ENCODE measurements at regions not wholly inside any gene's neighbourhood (a gene's known extent, or its start where the extent isn't known, plus 50 kb on each side); places are given as distances from the start of the nearest gene placed in this dataset.

DNA sequence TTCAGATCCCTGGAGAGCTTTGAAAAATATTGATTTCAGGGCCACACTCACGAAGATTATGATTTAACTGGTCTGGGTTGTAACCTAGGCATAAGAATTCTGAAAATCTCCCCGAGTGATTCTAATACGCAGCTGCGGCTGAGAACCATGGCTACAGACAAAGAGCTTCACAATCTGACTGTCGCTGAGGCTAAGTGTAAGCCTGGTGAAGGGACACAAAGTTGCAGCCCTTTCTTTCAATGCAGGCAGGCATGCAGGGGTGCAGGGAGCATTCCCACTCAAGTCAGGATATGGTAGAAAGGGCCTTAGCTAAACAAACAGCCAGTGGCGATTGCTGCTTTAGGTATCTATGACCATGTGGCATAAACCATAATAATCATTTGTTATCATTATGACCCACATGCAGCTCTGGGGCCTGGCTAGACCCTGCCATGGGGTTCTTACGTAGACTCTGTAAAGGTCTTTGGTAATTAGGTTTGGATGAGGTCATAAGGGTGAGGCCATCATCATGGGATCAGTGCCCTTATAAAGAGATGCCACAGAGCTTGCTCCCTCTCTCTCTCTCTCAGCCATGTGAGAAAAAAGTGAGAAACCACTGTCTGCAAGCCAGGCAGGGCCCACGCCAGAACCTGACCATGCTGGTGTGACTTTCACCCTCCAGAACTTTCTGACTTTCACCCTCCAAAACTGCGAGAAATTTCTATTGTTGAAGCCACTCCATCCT is 88.4 kb upstream of the LANCL2 start:
- Mint-ChIP-seq H3K27me3 (peaks cover 3% of the 10 kb centered on the region), H3K4me1 (no peaks in the 10 kb centered on the region), H3K36me3 (ENCODE audit: low read depth) (no peaks in the 10 kb centered on the region), H3K4me3 (no peak overlapping the region), H3K9me3 (no peaks in the 10 kb centered on the region), H3K27ac (no peak overlapping the region)
- POLR2A ChIA-PET = no interaction called here
- CTCF ChIA-PET = interaction anchor here (0.6 to 1.8 kb wide), 4 partner anchors 20 to 798 kb away, joined by 3 to 7 read pairs (median 4); no protein-coding TSS in a partner anchor
- ATAC-seq (ENCODE audit: low read depth) (no peak), DNase-seq (no peak)
- TF ChIP-seq, protein P1, sequence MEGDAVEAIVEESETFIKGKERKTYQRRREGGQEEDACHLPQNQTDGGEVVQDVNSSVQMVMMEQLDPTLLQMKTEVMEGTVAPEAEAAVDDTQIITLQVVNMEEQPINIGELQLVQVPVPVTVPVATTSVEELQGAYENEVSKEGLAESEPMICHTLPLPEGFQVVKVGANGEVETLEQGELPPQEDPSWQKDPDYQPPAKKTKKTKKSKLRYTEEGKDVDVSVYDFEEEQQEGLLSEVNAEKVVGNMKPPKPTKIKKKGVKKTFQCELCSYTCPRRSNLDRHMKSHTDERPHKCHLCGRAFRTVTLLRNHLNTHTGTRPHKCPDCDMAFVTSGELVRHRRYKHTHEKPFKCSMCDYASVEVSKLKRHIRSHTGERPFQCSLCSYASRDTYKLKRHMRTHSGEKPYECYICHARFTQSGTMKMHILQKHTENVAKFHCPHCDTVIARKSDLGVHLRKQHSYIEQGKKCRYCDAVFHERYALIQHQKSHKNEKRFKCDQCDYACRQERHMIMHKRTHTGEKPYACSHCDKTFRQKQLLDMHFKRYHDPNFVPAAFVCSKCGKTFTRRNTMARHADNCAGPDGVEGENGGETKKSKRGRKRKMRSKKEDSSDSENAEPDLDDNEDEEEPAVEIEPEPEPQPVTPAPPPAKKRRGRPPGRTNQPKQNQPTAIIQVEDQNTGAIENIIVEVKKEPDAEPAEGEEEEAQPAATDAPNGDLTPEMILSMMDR (IDR thresholded peaks at IDR 0.05) = no peak
- intact Hi-C loops (cut with micrococcal nuclease) = no loop called here

DNA sequence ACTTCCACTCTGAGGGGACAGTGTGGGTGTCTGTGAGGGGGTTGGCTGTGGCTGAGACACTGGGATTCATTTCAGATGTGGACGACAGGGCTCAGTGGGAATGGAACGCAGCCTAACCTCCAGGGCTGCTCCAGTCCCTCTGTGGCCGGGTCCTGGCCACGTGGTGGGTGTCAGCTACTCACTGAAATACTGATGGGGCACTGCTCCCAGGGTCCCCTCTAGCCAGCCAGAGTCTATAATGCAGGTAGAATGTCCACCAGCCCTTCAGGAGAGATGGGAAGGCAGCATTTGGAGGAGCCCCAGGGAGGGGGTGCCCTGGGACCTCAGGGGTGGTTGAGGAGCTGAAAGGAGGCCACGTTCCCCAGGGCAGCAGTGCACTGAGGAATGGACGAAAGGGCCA is 87.2 kb upstream of the LANCL2 start:
- Mint-ChIP-seq H3K36me3 (ENCODE audit: low read depth) (no peaks in the 10 kb centered on the region), H3K27me3 (peaks cover 3% of the 10 kb centered on the region), H3K4me3 (no peak overlapping the region), H3K9me3 (no peaks in the 10 kb centered on the region), H3K27ac (no peak overlapping the region), H3K4me1 (no peaks in the 10 kb centered on the region)
- TF ChIP-seq, protein P1 (IDR thresholded peaks at IDR 0.05) = no peak
- ChIA-PET CTCF (interaction anchor here (0.8 to 1.8 kb wide), 3 partner anchors 19 to 797 kb away, joined by 3 to 7 read pairs (median 4); no protein-coding TSS in a partner anchor), POLR2A (interaction anchor here (0.8 kb wide), 1 partner anchor 519 kb away, joined by 3 read pairs; the partner anchor contains the start of gene SEC61G)
- ATAC-seq (ENCODE audit: low read depth) (no peak), DNase-seq (no peak)
- intact Hi-C loops (cut with micrococcal nuclease) = no loop called here

GRCh38 chr7:55278321-55278720 is 86.8 kb upstream of the LANCL2 start:
- TF ChIP-seq, protein P1 (IDR thresholded peaks at IDR 0.05) = no peak
- CTCF ChIA-PET = interaction anchor here (0.8 to 1.3 kb wide), 2 partner anchors 18 to 135 kb away, joined by 3 to 7 read pairs; no protein-coding TSS in a partner anchor
- Mint-ChIP-seq H3K27ac (no peak overlapping the region), H3K27me3 (peaks cover 3% of the 10 kb centered on the region), H3K4me1 (no peaks in the 10 kb centered on the region), H3K4me3 (no peak overlapping the region), H3K36me3 (ENCODE audit: low read depth) (no peaks in the 10 kb centered on the region), H3K9me3 (no peaks in the 10 kb centered on the region)
- intact Hi-C loops (cut with micrococcal nuclease) = no loop called here
- DNase-seq = no peak
- ATAC-seq (ENCODE audit: low read depth) = no peak
- POLR2A ChIA-PET = interaction anchor here (0.8 kb wide), 1 partner anchor 519 kb away, joined by 3 read pairs; the partner anchor contains the start of gene SEC61G

DNA sequence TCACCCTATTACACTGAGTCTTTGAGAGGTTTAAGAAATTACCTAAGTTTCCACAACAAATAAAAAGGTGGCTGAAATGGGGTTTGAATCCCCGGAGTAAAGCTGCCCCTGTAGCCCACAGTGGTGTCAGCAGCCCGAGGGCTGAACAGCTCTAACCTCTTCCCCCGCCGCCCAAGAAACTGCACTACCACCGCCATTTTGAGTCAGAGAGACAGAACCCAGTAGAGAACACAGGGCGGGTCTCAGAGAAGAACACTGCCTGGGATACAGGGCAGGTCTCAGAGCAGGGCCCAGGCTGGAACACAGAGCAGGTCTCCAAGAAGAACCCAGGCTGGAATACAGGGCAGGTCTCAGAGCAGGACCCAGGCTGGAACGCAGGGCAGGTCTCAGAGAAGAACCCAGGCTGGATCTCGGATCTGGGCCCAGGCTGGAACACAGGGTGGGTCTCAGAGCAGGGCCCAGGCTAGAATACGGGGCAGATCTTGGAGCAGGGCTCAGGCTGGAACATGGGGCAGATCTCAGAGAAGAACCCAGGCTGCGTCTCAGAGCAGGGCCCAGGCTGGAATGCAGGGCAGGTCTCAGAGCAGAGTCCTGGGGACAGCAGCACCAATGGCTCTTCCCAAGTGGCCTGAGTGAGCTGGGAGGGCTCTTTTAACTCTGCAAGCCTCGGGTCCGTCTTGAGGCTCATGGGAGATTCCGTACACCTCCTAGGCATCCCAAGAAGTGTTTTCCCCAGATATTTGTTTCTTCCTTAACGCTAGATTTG is 85.9 kb upstream of the LANCL2 start:
- DNase-seq (no peak), ATAC-seq (ENCODE audit: low read depth) (no peak)
- intact Hi-C loops (cut with micrococcal nuclease) = no loop called here
- TF ChIP-seq, protein P1 (IDR thresholded peaks at IDR 0.05) = no peak
- no peaks in the 10 kb centered on the region for H3K36me3 Mint-ChIP-seq (ENCODE audit: low read depth)
- no peaks in the 10 kb centered on the region for H3K4me1 Mint-ChIP-seq
- ChIA-PET POLR2A (no interaction called here), CTCF (interaction anchor here (0.8 to 5.3 kb wide), 3 partner anchors 135 to 795 kb away, joined by 3 to 33 read pairs (median 3); no protein-coding TSS in a partner anchor)
- peaks cover 3% of the 10 kb centered on the region for H3K27me3 Mint-ChIP-seq
- no peaks in the 10 kb centered on the region for H3K9me3 Mint-ChIP-seq
- no peak overlapping the region for H3K27ac Mint-ChIP-seq
- H3K4me3 Mint-ChIP-seq = no peak overlapping the region
